Liver (tissue), 8 donors: ENCODE measurements at regions not wholly inside any gene's neighbourhood (a gene's known extent, or its start where the extent isn't known, plus 50 kb on each side); places are given as distances from the start of the nearest gene placed in this dataset.
"Not testable (repeated sequence)": the region's sequence is repeated elsewhere in the genome, so short reads cannot be mapped to it uniquely, and the experiment has no call there.

Experiments used
- DNase-seq: peaks from one replicate; pipeline ENCODE4 v3.0.0-alpha.2; 2017; ENCODE audit warnings: low spot score
- H3K27ac ChIP-seq, 2 donors: one replicate each; pipeline ENCODE4 v1.7.0; 2013; ENCODE audit warnings: inconsistent platforms in 2 of 2, low read length in 2 of 2, control low read depth in 1 of 2, low read depth in 1 of 2, mild to moderate bottlenecking in 1 of 2
- H3K27me3 ChIP-seq, 4 donors: one replicate each; pipeline versions ENCODE4 v1.6.1 to v1.7.0; 2013; ENCODE audit warnings: low read length in 3 of 4, inconsistent platforms in 1 of 4, mild to moderate bottlenecking in 1 of 4, moderate library complexity in 1 of 4; ENCODE audit not compliant: control insufficient read depth in 4 of 4, insufficient read depth in 4 of 4
- H3K36me3 ChIP-seq, 4 donors: one replicate each; pipeline versions ENCODE4 v1.6.1 to v1.7.0; 2013; ENCODE audit warnings: low read length in 3 of 4, mild to moderate bottlenecking in 3 of 4, low read depth in 1 of 4, moderate library complexity in 1 of 4; ENCODE audit not compliant: control insufficient read depth in 4 of 4, insufficient read depth in 3 of 4
- H3K4me1 ChIP-seq, 4 donors: one replicate each; pipeline versions ENCODE4 v1.6.1 to v1.7.0; 2013; ENCODE audit warnings: low read length in 3 of 4, mild to moderate bottlenecking in 3 of 4, moderate library complexity in 1 of 4; ENCODE audit not compliant: control insufficient read depth in 4 of 4, insufficient read depth in 4 of 4
- H3K4me3 ChIP-seq, 3 donors: one replicate each; pipeline versions ENCODE4 v1.6.1 to v1.7.0; 2013; ENCODE audit warnings: low read length in 3 of 3, control low read depth in 1 of 3, low read depth in 1 of 3, mild to moderate bottlenecking in 1 of 3
- H3K9ac ChIP-seq, 2 donors: one replicate each; pipeline ENCODE4 v1.7.0; 2013; ENCODE audit warnings: low read length in 2 of 2, mild to moderate bottlenecking in 2 of 2, moderate library complexity in 2 of 2, control low read depth in 1 of 2, low read depth in 1 of 2
- H3K9me3 ChIP-seq, 4 donors: one replicate each; pipeline versions ENCODE4 v1.6.1 to v1.7.0; 2013; ENCODE audit warnings: low read length in 3 of 4; ENCODE audit not compliant: control insufficient read depth in 4 of 4
- ATF3 ChIP-seq: IDR thresholded peaks from 2 replicates; pipeline ENCODE4 v1.6.1; 2016; ENCODE audit warnings: antibody characterized with exemption
- CTCF ChIP-seq: fragments of 150-350 bp; IDR thresholded peaks from 2 replicates; pipeline ENCODE4 v1.5.1; 2017; ENCODE audit warnings: improper control_type of control experiment, low read depth, low read length; ENCODE audit not compliant: missing input control
- EGR1 ChIP-seq, 2 donors: IDR thresholded peaks; 2 replicates each; pipeline ENCODE4 v1.6.1; 2016 to 2018; ENCODE audit warnings: antibody characterized with exemption in 2 of 2, low read depth in 2 of 2
- FOXA1 ChIP-seq: IDR thresholded peaks from 2 replicates; pipeline ENCODE4 v1.6.1; 2016; ENCODE audit warnings: antibody characterized with exemption
- FOXA2 ChIP-seq: IDR thresholded peaks from 2 replicates; pipeline ENCODE4 v1.6.1; 2016; ENCODE audit warnings: antibody characterized with exemption
- GABPA ChIP-seq, 2 donors: IDR thresholded peaks in 1 of 2; conservative IDR thresholded peaks in 1 of 2; 2 replicates each; pipeline ENCODE4 v1.6.1; 2016; ENCODE audit warnings: antibody characterized with exemption in 2 of 2, mild to moderate bottlenecking in 1 of 2, moderate library complexity in 1 of 2
- HNF4A ChIP-seq, 2 donors: conservative IDR thresholded peaks; 2 replicates each; pipeline ENCODE4 v1.6.1; 2016; ENCODE audit warnings: antibody characterized with exemption in 2 of 2, mild to moderate bottlenecking in 2 of 2
- HNF4G ChIP-seq: IDR thresholded peaks from 2 replicates; pipeline ENCODE4 v1.6.1; 2016; ENCODE audit warnings: antibody characterized with exemption
- JUND ChIP-seq, 2 donors: IDR thresholded peaks; 2 replicates each; pipeline ENCODE4 v1.6.1; 2016; ENCODE audit warnings: antibody characterized with exemption in 2 of 2
- MAX ChIP-seq: IDR thresholded peaks from 2 replicates; pipeline ENCODE4 v1.6.1; 2016; ENCODE audit warnings: antibody characterized with exemption
- NR2F2 ChIP-seq: IDR thresholded peaks from 2 replicates; pipeline ENCODE4 v1.6.1; 2016; ENCODE audit warnings: antibody characterized with exemption
- RAD21 ChIP-seq, 2 donors: IDR thresholded peaks; 2 replicates each; pipeline ENCODE4 v1.6.1; 2016; ENCODE audit warnings: antibody characterized with exemption in 2 of 2, mild to moderate bottlenecking in 2 of 2
- REST ChIP-seq: IDR thresholded peaks from 2 replicates; pipeline ENCODE4 v1.6.1; 2016; ENCODE audit warnings: antibody characterized with exemption, mild to moderate bottlenecking
- RXRA ChIP-seq, 2 donors: IDR thresholded peaks; 2 replicates each; pipeline ENCODE4 v1.6.1; 2017 to 2018; ENCODE audit warnings: antibody characterized with exemption in 2 of 2, mild to moderate bottlenecking in 1 of 2
- TAF1 ChIP-seq: conservative IDR thresholded peaks from 2 replicates; pipeline ENCODE4 v1.6.1; 2016; ENCODE audit warnings: antibody characterized with exemption, mild to moderate bottlenecking
- YY1 ChIP-seq: IDR thresholded peaks from 2 replicates; pipeline ENCODE4 v1.6.1; 2016; ENCODE audit warnings: antibody characterized with exemption, mild to moderate bottlenecking
- WGBS: extraction: QIAGEN DNeasy Blood & Tissue Kit; methylation state at CpG from one replicate; pipeline ENCODE4 v1.1.7; 2013; 5-methylcytosine and 5-hydroxymethylcytosine counted together
- donor health status: healthy.
- donor health status: healthy.
- donor health status: healthy.
- donor health status: healthy.
- donor health status: healthy.

- no peak for TF ChIP-seq MAX
- TF ChIP-seq NR2F2, result no peak
- no peak for TF ChIP-seq HNF4G
- TF ChIP-seq GABPA (IDR thresholded peaks at IDR 0.05 in 1 of 2, conservative IDR thresholded peaks at IDR 0.05 in 1 of 2), result no peak
- TF ChIP-seq ATF3, result no peak
- H3K9me3 ChIP-seq, result no peaks in the 10 kb centered on the region
- no peak for DNase-seq
- WGBS, result 87% methylated on average over 2 of the region's 2 CpGs
- no peak overlapping the region for H3K9ac ChIP-seq
- H3K27me3 ChIP-seq, result no peaks in the 10 kb centered on the region
- no peaks in the 10 kb centered on the region for H3K4me1 ChIP-seq
- H3K4me3 ChIP-seq, result no peak overlapping the region
- no peaks in the 10 kb centered on the region for H3K36me3 ChIP-seq
- H3K27ac ChIP-seq, result no peak overlapping the region
Measured at GRCh38 chr2:83342860-83343329, 1116.2 kb downstream of the SUCLG1 start.

- no peak overlapping the region for H3K4me3 ChIP-seq
- TF ChIP-seq JUND (IDR thresholded peaks at IDR 0.05) (no peak), RXRA (IDR thresholded peaks at IDR 0.05) (no peak), EGR1 (IDR thresholded peaks at IDR 0.05; ENCODE audit: low read depth in 2 of 2) (no peak), TAF1 (no peak), ATF3 (no peak), MAX (no peak), GABPA (IDR thresholded peaks at IDR 0.05 in 1 of 2, conservative IDR thresholded peaks at IDR 0.05 in 1 of 2) (no peak)
- H3K27ac ChIP-seq, result no peak overlapping the region
- no peaks in the 10 kb centered on the region for H3K27me3 ChIP-seq
- H3K4me1 ChIP-seq, result no peaks in the 10 kb centered on the region
- H3K9ac ChIP-seq, result no peak overlapping the region
- 95% methylated on average over 3 of the region's 3 CpGs for WGBS
- no peaks in the 10 kb centered on the region for H3K36me3 ChIP-seq
- DNase-seq, result no peak
- no peaks in the 10 kb centered on the region for H3K9me3 ChIP-seq
Measured at GRCh38 chr2:83340424-83340823, 1118.7 kb downstream of the SUCLG1 start.

- H3K9ac ChIP-seq, H3K27me3 ChIP-seq, H3K9me3 ChIP-seq, H3K27ac ChIP-seq, DNase-seq, H3K4me1 ChIP-seq, H3K4me3 ChIP-seq, H3K36me3 ChIP-seq: not testable (repeated sequence)
- WGBS, result 89% methylated on average over 5 of the region's 5 CpGs
Measured at GRCh38 chr2:83339942-83340341, 1119.1 kb downstream of the SUCLG1 start.

GRCh38 chr2:83331810-83332209, 1127.3 kb downstream of the SUCLG1 start:
- Histone ChIP-seq H3K27me3 (no peaks in the 10 kb centered on the region), H3K9me3 (no peaks in the 10 kb centered on the region), H3K36me3 (no peaks in the 10 kb centered on the region), H3K4me3 (no peak overlapping the region), H3K27ac (no peak overlapping the region), H3K9ac (no peak overlapping the region), H3K4me1 (no peaks in the 10 kb centered on the region)
- WGBS, result 97% methylated on average over 3 of the region's 3 CpGs
- DNase-seq, result no peak
- no peak for TF ChIP-seq YY1
- no peak for TF ChIP-seq HNF4A (conservative IDR thresholded peaks at IDR 0.05)
- no peak for TF ChIP-seq CTCF
- TF ChIP-seq REST, result no peak
- no peak for TF ChIP-seq RAD21 (IDR thresholded peaks at IDR 0.05)
- no peak for TF ChIP-seq NR2F2
- TF ChIP-seq RXRA (IDR thresholded peaks at IDR 0.05), result no peak
- no peak for TF ChIP-seq HNF4G
- TF ChIP-seq FOXA2, result no peak
- no peak for TF ChIP-seq JUND (IDR thresholded peaks at IDR 0.05)
- no peak for TF ChIP-seq EGR1 (IDR thresholded peaks at IDR 0.05; ENCODE audit: low read depth in 2 of 2)
- no peak for TF ChIP-seq ATF3
- TF ChIP-seq TAF1, result no peak
- no peak for TF ChIP-seq FOXA1
